GM18520 (cell line): ENCODE measurements at regions not wholly inside any gene's neighbourhood (a gene's known extent, or its start where the extent isn't known, plus 50 kb on each side); places are given as distances from the start of the nearest gene placed in this dataset.
A peak's percentile ranks its signal among the peaks of the same experiment; 100 is the strongest.

Experiments used
- ATAC-seq: cut with Tn5 transposase; IDR thresholded peaks from one replicate; pipeline ENCODE4 v1.9.1; 2021; ENCODE audit not compliant: unreplicated experiment

DNA sequence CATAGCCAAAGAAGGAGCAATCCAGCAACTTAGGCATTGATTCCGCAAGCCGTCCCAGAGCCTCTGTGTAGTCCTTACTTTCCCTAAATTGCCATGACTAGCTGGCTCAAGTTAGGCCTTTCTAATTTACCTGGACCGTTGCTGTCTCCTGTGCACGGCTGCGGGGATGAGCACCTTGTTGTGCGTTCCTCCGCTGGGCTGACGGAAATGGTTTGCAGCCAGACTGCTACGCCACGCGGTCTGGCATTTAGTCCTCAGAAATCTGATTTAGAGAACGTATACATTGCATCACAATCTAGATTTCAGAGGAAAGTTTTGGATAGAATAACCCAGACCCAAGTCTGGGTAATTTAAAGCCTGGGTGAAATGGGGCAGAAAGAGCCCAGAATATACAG is 133.2 kb upstream of the ARHGAP5 start:
- no peak for ATAC-seq

DNA sequence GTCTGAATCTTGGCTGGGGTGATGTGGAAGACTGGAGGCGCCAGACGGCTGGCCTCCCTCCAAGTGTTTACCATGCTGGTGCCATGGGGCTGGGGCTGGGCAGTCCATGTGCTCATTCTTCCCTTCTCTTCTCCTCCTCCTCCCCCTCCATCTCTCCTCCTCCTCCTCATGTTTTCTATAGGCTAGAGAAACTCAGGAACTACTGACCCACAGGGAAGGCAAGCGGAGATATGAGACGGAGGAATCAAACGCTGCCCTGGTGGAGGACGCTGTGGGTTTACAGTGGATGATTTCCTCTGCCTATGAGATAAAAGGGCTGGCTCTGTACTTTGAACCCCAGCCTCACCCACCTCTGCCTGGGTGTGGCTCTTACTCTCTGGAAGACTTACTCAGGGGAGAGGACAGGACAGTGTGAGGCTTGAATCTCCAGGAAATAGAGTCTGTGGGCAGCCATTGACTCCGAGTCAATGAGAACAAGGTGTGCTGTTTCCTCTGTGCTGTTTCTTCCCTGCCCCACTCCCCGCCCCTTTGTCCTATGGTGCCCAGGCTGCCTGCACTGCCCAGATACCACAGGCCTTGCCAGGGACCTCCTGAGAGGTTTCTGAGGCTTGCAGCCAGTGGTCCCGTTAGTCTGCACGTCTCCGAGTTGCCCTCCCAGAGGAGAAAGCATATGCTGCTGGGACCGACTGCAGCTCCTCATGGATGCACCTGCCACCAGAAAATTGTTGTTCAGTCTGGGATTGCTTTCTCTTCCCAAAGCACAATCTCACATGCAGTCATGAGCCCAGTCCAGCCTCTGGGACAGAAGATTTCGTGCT is 132.6 kb upstream of the ARHGAP5 start:
- ATAC-seq, result no peak

DNA sequence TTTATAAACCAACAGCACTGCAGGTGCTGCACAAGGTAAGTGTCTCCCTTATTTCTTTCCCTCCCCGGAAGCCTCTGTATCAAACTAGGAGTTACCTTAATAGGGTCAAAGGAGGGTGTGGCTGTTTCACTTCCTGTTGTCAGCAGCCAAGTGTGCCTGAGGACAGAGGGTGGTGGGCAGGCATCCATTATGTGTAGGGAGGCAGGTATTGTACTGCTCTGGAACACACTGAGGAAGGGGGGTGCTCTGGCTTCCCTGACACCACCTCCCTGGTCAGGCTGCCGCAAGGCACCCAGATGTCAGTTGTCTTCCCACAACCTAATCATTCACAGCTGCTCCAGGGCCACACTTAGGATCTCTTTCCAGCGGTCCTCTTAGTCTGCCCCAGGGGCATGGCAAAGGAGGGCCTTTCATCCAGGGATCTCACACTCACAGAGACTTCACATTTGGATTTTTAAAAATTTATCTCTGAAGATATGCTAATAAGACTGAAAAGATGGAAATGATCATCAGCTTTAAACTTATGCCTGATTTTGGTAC is 132.0 kb upstream of the ARHGAP5 start:
- ATAC-seq, result peak; percentile 53

DNA sequence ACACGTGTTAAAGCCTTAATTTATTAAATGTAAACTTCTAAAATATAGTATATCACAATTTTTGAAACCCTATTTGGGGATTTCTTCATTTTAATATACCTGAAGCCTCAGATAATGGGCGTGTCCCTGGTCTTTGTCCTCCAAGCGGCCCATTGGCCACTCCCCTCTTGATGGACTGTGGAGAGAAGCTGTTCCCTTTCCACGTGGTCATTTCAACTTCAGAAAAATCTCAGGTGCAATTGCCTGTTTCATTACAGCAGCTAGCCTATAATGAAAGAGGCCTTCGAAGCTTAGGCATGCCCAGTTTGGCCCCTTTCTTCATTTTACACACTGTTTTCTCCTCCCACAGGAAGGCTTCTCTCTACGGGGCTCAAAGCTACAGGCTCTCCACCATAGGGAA is 131.4 kb upstream of the ARHGAP5 start:
- no peak for ATAC-seq

DNA sequence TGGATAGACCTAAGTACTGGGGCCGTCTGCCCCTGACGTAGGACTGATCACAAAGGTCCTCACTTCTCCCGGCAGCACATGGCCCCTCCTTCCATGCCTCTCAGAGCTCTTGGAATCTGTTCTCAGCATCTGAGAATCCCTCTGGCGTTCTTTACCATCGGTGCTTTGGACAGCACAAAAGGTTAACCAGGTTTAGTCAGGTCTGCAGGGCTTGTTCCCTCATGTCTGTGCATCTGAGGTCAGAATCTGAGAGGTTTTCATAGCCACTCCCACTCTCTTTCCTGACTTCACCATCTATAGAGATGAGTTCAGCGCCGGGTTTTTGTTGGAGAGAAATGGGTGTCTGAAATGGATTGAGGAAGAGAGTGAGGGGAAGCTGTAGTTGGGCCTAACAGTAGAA is 130.0 kb upstream of the ARHGAP5 start:
- no peak for ATAC-seq

DNA sequence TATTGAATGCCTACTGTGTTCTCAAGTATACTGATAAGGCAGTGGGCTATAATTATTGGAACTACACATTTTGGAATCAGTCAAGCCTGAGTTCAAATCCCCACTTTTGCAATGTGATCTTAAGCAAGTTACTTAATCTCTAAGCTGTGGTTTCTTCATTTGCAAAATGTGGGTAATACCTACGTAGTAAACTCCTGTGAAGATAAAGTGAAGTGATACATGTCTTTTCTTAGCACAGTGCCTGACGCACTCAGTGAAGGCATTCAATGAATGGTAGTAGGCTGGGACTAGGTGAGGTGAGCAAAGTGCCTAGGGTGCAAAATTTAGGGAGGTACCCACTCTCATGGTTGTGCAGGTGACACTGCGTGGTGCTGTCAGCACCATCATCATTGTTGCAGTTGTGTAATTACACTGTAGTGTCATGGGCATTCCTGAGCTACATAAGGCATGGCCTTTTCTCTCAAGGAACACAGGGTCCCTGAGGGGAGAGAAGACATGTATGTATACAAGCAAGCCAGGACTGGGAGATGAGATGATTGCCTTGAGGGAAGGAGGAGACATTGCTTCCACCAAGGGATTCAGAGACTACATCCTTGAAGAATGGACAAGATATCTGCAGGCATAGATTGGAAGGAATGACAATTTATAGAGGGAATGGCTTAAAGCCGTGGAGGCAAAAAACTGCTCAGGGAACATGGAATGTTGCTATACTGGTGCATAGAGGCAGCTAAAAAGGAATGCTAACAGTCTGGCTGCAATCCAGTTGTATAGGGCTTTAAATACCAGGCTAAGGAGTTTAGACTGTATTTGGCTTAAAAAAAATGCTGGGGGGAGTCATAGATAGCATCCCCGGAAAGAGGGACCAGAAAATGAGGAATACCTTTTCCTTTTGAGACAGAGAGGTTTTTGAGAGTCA is 129.2 kb upstream of the ARHGAP5 start:
- no peak for ATAC-seq

DNA sequence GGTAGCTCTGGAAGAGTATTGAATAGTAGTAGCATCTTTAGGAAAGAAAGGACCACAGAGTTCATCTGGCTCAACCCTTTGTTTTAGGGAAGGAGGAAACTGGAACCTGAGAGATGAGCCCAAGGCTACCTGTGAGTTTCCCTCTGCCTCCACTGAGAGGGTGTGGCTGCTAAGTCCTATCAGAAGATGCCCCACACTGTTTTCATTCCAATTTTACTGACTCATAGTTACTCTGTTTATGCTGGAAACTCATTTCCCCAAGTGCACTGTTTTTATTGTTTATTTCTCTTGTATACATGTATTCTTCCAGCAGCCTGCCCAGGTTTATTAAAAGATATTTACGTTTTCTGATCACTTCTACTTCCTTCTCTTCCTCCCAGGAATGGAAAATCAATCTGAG is 127.4 kb upstream of the ARHGAP5 start:
- ATAC-seq, result no peak

DNA sequence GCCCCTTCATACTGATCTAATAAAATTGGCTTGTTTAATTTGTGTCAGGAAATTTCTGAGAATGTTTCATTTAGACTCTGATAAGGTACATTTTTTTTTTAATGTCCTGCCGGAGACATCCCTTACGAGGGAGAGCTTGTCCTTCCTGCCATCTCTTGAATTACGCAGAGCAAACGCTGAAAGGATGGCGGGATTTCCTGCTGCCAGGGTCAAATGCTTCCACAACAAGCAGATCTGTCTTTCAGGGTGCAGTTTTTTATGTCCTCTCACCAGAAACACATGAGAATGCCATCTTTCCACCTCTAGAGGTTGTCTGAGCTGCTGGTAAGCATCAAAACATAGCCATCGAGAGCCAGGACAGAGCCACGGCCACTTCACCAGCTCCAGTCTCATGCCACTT is 126.8 kb upstream of the ARHGAP5 start:
- ATAC-seq, result no peak

DNA sequence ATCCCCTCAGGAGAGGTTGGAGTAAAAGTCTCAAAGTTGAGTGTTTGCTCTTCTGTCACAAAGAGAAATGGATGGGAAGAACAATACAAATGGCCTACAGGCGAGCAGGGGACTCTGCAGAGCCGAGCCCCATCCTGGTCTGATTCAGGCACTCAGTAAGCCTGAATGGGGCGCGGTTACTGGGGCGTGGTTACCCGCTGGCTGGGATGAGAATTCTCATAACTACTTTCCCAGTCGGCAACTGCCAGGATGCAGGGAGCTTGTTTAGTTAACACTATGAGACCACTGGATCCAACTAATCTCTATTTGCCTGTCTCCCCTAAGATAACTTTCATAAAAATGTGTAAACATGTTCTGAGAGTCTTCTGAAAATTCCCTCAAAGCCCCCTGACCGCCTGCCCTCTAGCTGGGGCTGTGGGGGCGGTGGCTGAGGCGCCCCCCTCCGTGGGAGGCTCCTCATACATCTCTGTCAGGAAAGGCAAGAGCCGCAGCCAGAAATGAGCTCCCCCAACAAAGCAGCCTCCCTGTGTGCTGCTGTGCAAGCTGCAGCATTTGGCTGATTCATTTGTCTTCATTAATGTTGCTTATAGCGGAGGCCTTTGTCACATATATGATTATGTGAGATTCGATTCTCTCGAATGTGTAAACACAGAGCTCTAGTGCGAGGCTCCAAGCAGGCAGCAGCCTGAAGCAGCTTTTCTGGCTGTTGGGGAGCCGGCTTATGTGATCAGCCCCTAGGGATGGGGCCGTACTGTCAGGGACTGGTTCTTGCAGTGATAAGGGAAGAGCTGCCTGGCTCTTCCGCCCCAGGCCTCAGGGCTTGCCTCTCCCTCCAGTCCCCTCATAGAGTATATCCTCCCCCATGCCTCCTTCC is 126.1 kb upstream of the ARHGAP5 start:
- ATAC-seq, result no peak

DNA sequence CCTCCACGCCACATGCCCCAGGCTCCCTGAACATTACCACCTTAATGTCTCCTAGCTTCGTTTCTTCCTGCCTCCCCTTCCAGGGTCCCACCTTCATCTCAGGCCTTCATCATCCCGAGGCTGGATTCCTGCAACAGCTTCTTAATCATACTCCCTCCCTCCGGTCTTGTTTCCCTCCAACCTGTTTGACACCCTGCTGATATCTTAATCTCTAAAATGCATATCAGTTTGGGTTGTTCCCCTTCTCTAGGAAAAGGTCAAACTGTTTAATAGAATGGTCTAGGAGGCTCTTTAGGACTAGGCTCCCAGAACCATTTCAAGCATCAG is 125.5 kb upstream of the ARHGAP5 start:
- ATAC-seq, result no peak

DNA sequence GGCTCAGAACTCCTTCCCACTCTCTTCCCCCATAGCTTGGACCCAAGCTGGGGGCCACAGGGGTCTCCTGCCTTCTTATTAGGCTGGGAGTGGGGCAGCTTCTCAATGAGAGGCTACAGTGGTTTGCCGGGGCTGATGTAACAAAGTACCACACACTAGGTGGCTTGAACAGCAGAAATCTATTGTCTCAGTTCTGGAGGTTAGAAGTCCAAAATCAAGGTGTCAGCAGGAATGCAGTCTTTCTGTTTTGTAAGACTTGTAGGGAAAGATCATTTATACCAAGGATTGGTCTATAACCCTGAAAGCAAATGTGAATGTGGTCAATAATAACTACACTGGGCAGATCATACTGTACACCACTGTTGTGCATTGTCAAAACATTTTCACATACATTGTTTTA is 124.5 kb upstream of the ARHGAP5 start:
- ATAC-seq, result no peak

DNA sequence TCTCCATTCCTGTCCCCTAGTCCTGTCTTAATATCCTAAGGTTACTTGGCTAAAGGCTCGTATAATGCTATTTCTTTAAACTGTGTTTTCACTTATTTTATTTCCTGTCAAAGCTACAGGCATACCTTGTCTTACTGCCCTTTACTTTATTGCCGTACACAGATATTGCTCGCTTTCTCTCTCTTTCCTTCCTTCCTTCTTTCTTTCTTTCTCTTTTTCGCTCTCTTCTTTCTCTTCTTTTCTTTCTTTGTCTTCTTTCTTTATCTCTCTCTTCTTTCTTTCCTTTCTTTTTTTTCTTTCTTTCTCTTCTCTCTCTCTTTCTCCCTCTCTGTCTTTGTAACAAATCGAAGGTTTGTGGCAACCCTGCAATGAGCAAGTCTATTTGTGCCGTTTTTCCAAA is 123.9 kb upstream of the ARHGAP5 start:
- no peak for ATAC-seq

DNA sequence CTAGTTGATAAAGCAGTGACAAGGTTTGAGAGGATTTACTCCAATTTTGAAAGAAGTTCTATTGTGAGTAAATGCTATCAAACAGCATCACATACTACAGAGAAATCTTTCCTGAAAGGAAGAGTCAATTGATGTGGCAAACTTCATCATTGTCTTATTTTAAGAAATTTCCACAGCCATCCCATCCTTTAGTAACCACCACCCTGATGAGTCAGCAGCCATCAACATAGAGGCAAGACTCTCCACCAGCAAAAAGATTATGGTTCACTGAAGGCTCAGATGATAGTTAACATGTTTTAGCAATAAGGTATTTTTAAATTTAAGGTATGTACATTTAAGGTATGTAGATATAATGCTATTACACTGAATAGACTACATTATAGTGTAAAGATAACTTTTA is 122.1 kb upstream of the ARHGAP5 start:
- no peak for ATAC-seq

DNA sequence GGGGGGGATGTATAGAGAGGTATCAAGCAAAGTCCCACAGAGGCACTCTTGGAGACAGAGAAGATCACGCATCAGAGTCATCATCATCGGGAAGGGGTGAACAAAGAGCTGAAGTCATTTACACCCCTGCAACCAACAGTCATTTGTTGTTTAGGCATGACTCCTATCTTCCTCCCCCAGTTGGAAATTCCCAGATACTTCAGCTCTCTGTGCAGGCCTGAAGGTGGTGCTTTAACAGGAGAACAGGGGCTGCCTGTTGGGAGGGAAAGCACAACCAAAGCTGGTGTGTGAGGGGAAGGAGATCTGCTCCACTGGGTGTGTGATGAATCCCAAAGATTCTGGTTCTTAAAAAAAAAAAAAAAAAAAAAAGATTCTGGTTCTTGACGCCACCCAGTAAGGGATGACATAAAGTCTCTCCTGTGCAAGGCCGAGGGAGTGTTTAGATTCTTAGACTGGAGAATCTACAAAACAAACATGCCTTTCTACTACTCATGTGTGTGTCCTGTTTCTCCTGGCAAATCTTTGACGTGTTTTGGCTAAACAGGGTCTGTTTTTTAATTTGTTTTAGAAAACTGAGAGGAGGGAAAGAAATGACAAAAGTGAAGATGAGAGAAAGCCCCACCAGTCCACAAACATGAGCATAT is 121.0 kb upstream of the ARHGAP5 start:
- ATAC-seq, result no peak

DNA sequence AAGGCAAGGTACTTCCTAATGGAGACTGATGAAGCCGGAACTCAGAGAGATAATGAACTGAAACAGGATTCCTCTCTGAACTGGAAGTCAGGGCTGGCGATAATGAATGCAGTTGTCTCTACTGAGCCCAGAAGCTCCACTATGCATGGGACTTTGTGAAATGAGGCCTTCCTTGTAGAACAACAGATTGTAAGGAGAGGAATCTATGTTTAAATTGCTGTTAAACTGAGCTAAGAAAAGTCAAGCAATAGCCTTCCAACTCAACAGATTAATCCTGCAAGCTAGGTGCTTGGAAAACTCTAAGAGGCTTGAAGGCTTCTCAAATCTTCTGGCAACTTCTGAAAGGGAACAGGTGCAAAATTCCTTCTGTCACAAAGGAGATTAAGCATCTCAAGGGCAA is 119.5 kb upstream of the ARHGAP5 start:
- ATAC-seq, result no peak

DNA sequence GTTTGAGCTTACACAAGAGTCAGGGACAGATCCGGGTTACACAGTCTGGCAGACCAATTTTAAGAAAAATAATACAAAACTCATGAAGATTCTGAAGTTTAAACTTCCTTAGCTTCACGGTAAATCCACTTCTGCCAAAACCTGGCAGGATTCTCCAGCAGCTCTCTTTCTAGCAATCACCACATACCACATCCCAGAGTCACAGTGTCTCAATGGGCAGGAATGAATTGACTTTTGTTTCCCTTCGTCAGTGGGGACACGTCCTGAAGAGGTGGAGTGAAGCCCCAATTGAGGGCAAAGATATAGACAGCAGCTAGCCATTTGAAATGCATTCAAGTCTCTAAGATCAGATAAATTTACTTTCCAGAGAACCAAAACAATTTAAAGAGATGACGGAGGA is 117.1 kb upstream of the ARHGAP5 start:
- ATAC-seq, result no peak

DNA sequence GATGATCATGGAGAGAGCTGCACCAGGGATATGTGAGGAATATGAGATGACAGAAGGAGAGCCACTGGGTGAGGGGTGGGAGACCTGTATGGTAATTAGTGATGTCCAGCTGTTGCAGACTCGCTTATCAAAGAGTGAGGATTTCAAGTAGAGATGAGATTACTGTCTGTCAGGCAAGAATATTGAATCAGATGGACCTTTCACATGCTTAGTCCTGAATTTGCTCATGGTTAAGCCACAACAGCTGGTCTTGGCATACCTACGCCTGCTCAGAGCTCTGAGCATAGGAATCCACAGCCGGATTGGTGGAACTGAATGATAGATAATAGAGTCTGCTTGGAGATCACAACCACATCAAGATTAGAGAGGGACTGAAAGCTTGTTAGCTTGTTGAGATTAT is 115.2 kb upstream of the ARHGAP5 start:
- no peak for ATAC-seq

DNA sequence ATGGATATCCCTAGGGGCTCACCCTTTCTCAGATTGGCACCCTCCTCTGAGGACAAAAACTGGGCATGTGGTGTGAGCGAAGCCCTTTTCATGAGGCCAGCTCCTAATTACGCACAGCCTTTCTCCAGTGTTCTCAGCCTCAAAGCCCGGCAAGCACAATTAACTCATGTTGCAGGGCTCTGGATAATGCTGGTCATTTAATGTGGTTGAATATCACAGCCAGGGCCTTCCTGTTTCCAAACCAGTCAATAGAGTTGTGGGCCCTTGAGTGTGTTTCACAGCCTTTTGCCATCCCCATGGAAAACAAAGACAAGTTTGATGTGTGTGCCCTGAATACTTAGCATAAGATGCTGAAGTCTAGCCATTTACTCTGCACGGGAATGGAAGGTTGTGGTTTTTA is 114.2 kb upstream of the ARHGAP5 start:
- ATAC-seq, result no peak

DNA sequence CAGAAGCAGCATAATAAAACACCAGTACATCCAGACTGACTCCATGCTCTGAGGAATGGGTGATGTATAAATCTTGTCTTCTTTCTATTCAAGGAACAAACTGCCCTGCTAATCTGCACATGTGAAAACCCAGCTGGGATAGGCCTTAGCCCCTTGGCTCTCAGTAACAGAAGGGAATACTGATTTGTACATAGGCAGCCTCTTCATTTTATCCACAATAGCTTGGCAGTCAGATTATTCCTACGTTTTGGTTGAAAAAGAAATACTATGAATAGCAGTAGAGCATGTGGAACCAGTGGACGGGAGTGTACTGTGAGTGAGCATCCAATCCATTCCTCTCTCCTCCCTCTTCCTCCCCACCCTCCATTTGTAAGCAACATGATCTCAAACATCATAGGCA is 113.5 kb upstream of the ARHGAP5 start:
- no peak for ATAC-seq

DNA sequence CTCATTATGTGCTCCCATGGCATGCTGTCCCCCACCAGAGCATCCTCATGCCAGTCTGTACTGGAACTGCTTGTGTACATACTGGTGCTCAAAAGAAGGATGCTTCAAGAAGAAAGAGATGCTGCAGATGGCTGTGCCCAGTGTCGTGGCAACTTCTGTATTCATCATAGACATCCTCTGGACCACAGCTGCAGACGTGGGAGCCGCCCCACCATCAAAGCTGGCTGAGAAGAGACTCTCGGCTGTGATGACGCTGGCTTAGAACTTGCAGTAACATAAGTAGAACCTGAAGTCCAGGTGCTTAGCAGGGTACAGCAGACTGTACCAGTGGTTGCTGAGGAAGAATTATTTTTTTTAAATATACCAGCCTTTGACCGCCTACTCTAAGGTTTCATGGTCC is 112.6 kb upstream of the ARHGAP5 start:
- ATAC-seq, result no peak
